ENCODE measurements at regions not wholly inside any gene's neighbourhood (a gene's known extent, or its start where the extent isn't known, plus 50 kb on each side); places are given as distances from the start of the nearest gene placed in this dataset.

DNA sequence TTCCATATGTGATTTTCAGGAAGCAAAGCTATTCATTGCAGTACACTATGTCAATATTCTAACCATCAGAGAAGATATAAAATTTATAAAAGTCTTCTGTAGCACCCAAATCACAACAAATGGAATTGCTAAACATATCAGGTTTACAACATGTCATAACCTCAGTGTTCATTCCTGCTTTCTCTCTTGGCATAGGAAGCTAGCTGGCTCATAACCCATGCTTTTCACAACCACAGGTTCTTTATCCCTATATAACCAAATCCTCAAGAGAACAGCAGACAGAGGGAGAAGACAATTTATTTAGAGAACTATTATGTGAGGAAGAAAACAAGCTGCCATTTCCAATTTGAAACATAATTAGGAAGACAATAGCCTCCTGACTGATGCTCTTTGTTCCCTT is 997.0 kb upstream of the ACVR2A start:
- TF ChIP-seq, protein P1, sequence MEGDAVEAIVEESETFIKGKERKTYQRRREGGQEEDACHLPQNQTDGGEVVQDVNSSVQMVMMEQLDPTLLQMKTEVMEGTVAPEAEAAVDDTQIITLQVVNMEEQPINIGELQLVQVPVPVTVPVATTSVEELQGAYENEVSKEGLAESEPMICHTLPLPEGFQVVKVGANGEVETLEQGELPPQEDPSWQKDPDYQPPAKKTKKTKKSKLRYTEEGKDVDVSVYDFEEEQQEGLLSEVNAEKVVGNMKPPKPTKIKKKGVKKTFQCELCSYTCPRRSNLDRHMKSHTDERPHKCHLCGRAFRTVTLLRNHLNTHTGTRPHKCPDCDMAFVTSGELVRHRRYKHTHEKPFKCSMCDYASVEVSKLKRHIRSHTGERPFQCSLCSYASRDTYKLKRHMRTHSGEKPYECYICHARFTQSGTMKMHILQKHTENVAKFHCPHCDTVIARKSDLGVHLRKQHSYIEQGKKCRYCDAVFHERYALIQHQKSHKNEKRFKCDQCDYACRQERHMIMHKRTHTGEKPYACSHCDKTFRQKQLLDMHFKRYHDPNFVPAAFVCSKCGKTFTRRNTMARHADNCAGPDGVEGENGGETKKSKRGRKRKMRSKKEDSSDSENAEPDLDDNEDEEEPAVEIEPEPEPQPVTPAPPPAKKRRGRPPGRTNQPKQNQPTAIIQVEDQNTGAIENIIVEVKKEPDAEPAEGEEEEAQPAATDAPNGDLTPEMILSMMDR (IDR thresholded peaks at IDR 0.05), result no peak
- no peak for TF ChIP-seq POLR2A (IDR thresholded peaks at IDR 0.05)
